ENCODE measurements at regions not wholly inside any gene's neighbourhood (a gene's known extent, or its start where the extent isn't known, plus 50 kb on each side); places are given as distances from the start of the nearest gene placed in this dataset.

DNA sequence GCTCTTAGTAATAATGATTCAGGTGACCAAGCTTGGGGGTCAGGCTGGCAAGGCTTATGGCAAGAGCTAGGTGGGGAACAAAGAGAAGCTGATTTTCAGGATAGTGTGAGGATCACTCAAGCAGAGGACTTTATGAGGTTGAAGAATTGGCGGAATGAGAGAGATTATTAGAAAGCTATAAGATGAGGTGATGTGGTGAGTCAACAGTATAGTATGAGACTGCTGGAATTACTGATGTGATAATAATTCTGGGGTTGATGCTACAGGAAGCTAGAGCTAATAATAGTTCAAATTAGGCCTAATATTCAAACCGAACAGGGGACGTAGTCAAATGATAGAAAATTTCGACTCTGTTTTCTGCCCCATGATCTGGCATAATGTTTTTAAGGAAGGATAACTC lies 2115.3 kb upstream of the PIK3C3 start:
- Histone ChIP-seq H3K27me3 (peaks cover 15% of the 10 kb centered on the region), H3K36me3 (no peaks in the 10 kb centered on the region), H3K27ac (no peak overlapping the region), H3K9me3 (no peaks in the 10 kb centered on the region), H3K4me3 (no peak overlapping the region), H3K4me1 (peaks cover 0 to 10% (median 6%) of the 10 kb centered on the region in 4 donors)
- TF ChIP-seq POLR2A (IDR thresholded peaks at IDR 0.05) (no peak), POLR2AphosphoS5 (IDR thresholded peaks at IDR 0.05) (no peak), EP300 (IDR thresholded peaks at IDR 0.05; ENCODE audit: low read depth) (no peak)
- TF ChIP-seq, protein P1, sequence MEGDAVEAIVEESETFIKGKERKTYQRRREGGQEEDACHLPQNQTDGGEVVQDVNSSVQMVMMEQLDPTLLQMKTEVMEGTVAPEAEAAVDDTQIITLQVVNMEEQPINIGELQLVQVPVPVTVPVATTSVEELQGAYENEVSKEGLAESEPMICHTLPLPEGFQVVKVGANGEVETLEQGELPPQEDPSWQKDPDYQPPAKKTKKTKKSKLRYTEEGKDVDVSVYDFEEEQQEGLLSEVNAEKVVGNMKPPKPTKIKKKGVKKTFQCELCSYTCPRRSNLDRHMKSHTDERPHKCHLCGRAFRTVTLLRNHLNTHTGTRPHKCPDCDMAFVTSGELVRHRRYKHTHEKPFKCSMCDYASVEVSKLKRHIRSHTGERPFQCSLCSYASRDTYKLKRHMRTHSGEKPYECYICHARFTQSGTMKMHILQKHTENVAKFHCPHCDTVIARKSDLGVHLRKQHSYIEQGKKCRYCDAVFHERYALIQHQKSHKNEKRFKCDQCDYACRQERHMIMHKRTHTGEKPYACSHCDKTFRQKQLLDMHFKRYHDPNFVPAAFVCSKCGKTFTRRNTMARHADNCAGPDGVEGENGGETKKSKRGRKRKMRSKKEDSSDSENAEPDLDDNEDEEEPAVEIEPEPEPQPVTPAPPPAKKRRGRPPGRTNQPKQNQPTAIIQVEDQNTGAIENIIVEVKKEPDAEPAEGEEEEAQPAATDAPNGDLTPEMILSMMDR (IDR thresholded peaks at IDR 0.05) = no peak
- in situ Hi-C loops (cut with MboI; ENCODE audit: low pct_ligation_motif_present in 1 of 4, low pct_unique_long_range_greater_than_20kb in 1 of 4, low sequenced_read_pairs in 3 of 4) = no loop called here
- intact Hi-C loops (cut with DNase I; ENCODE audit: low total_unique reads) = no loop called here
- no peak for DNase-seq
- 83 to 86% methylated on average over 4 of the region's 4 CpGs for WGBS, 2 donors (ENCODE audit: low coverage in 1 of 2)

DNA sequence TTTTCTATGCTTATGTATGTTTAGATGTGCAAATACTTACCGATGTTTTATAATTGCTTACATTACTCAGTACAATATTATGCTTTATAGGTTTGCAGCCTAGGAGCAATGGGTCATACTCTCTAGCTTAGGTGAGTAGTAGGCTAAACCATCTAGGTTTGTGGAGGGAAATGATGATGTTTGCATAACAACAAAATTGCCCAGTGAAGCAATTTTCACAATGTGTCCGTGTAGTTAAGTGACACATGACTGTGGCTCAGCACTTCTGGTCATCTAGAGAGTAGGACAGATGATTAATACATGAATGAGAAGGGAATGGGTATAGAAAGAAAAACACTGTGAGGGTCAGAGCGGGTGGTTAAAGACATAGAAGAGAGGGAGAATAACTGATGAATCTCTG lies 2116.2 kb upstream of the PIK3C3 start:
- 78 to 93% methylated on average over 2 to 3 of the region's 3 CpGs for WGBS, 2 donors (ENCODE audit: low coverage in 1 of 2)
- intact Hi-C loops (cut with DNase I; ENCODE audit: low total_unique reads) = no loop called here
- peaks cover 15% of the 10 kb centered on the region for H3K27me3 ChIP-seq
- DNase-seq = no peak
- no peak overlapping the region for H3K27ac ChIP-seq
- H3K4me1 ChIP-seq = peaks cover 0 to 10% (median 6%) of the 10 kb centered on the region in 4 donors
- H3K36me3 ChIP-seq = no peaks in the 10 kb centered on the region
- H3K9me3 ChIP-seq = no peaks in the 10 kb centered on the region
- in situ Hi-C loops (cut with MboI; ENCODE audit: low pct_ligation_motif_present in 1 of 4, low pct_unique_long_range_greater_than_20kb in 1 of 4, low sequenced_read_pairs in 3 of 4) = no loop called here
- H3K4me3 ChIP-seq = no peak overlapping the region
- TF ChIP-seq, protein P1 (IDR thresholded peaks at IDR 0.05) = no peak
- TF ChIP-seq POLR2A (IDR thresholded peaks at IDR 0.05) (no peak), EP300 (IDR thresholded peaks at IDR 0.05; ENCODE audit: low read depth) (no peak)

DNA sequence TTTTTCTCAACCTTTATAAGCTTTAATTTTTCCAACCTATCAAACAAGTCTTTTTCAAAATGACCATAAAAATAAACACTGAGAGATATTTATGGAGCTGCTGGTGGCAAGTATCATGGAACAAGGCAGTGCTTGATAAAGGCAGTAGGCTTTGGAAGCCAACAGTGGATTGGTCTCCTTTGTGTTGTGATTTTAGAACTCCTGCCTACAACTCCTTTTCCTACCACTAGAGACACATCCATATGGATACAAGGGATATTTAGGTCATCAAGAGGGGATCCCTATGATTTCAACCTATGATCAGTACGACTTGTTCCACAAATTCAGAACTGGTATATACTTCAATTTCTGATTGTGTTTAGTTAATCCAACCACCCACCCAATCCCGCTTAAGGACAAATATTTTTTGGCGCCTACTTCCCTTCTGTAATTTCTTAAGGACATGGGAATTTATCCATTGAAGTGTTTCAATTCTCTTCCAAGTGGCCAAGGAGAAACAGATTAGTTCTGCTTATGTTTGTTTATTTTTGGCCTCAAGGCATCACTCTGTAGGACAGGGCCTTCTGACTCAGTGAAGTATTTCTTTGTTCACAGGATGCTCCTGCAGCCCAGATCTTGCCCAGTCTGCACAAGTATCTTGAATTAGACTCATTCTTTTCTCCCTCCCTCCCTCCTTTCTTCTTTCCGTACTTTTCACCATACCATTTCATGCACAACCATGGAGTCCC lies 2119.6 kb upstream of the PIK3C3 start:
- intact Hi-C loops (cut with DNase I; ENCODE audit: low total_unique reads) = no loop called here
- H3K27me3 ChIP-seq = peaks cover 1% of the 10 kb centered on the region
- no peaks in the 10 kb centered on the region for H3K36me3 ChIP-seq
- TF ChIP-seq POLR2AphosphoS5 (IDR thresholded peaks at IDR 0.05) = no peak
- no peak for TF ChIP-seq EP300 (IDR thresholded peaks at IDR 0.05; ENCODE audit: low read depth)
- no peak for TF ChIP-seq POLR2A (IDR thresholded peaks at IDR 0.05)
- TF ChIP-seq, protein P1 (IDR thresholded peaks at IDR 0.05) = no peak
- DNase-seq = no peak
- H3K4me3 ChIP-seq = no peak overlapping the region
- in situ Hi-C loops (cut with MboI; ENCODE audit: low pct_ligation_motif_present in 1 of 4, low pct_unique_long_range_greater_than_20kb in 1 of 4, low sequenced_read_pairs in 3 of 4) = no loop called here
- H3K27ac ChIP-seq = no peak overlapping the region
- no peaks in the 10 kb centered on the region for H3K9me3 ChIP-seq
- 68 to 79% methylated on average over 4 of the region's 4 CpGs for WGBS, 2 donors (ENCODE audit: low coverage in 1 of 2)
- no peaks in the 10 kb centered on the region for H3K4me1 ChIP-seq

DNA sequence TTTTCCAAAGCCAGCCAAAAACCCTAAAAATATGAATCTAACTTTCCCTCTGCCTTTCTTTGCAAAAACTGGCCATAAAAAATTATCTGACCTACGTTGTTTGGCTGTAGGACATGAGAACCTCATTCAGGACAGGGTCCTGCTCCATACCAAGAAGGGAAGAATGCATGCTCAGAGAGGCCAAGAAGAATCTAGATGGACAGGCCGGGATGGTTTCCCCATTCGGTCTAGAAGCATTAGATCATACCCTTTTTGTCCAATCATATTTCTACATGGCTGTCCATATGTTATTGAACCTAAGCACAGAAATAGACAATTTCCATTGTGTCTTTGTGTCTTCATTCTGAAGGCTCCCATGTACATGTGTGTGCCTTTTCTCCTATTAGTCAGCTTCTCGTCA lies 2120.4 kb upstream of the PIK3C3 start:
- Histone ChIP-seq H3K36me3 (no peaks in the 10 kb centered on the region), H3K27me3 (no peaks in the 10 kb centered on the region), H3K27ac (no peak overlapping the region), H3K4me1 (no peaks in the 10 kb centered on the region), H3K9me3 (no peaks in the 10 kb centered on the region), H3K4me3 (no peak overlapping the region)
- 80 to 82% methylated on average over 4 of the region's 4 CpGs for WGBS, 2 donors (ENCODE audit: low coverage in 1 of 2)
- DNase-seq = no peak
- intact Hi-C loops (cut with DNase I; ENCODE audit: low total_unique reads) = no loop called here
- no peak for TF ChIP-seq EP300 (IDR thresholded peaks at IDR 0.05; ENCODE audit: low read depth)
- TF ChIP-seq POLR2AphosphoS5 (IDR thresholded peaks at IDR 0.05) = no peak
- TF ChIP-seq POLR2A (IDR thresholded peaks at IDR 0.05) = no peak
- TF ChIP-seq, protein P1 (IDR thresholded peaks at IDR 0.05) = no peak
- in situ Hi-C loops (cut with MboI; ENCODE audit: low pct_ligation_motif_present in 1 of 4, low pct_unique_long_range_greater_than_20kb in 1 of 4, low sequenced_read_pairs in 3 of 4) = no loop called here
